GM12892 (cell line): ENCODE measurements at regions not wholly inside any gene's neighbourhood (a gene's known extent, or its start where the extent isn't known, plus 50 kb on each side); places are given as distances from the start of the nearest gene placed in this dataset.

ENCODE experiments used
- POLR2A ChIP-seq: IDR thresholded peaks from 2 replicates; pipeline ENCODE4 v1.6.1; 2011; ENCODE audit warnings: low read depth, low read length, control low read depth
- POLR2AphosphoS5 ChIP-seq: IDR thresholded peaks from 2 replicates; pipeline ENCODE4 v1.6.1; 2011; ENCODE audit warnings: low read depth, low read length, control low read depth
- TAF1 ChIP-seq: IDR thresholded peaks from 2 replicates; pipeline ENCODE4 v1.6.1; 2011; ENCODE audit warnings: low read depth, mild to moderate bottlenecking, control low read depth, low read length, borderline replicate concordance

DNA sequence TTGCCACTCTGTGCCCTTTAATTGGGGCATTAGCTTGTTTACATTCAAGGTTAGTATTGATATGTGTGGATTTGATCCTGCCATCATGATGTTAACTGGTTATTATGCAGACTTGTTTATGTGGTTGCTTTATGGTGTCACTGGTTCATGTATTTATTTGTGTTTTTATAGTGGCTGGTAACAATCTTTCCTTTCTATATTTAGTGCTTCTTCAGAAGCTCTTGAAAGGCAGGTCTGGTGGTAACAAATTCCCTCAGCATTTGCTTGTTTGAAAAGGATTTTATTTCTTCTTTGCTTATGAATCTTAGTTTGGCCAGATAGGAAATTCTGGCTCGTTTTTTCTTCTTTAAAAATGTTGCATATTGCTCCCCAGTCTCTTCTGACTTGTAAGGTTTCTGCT is 215.4 kb downstream of the ZC3H11B start:
- TF ChIP-seq POLR2A (no peak), TAF1 (no peak), POLR2AphosphoS5 (no peak)
